ENCODE measurements at regions not wholly inside any gene's neighbourhood (a gene's known extent, or its start where the extent isn't known, plus 50 kb on each side); places are given as distances from the start of the nearest gene placed in this dataset.

DNA sequence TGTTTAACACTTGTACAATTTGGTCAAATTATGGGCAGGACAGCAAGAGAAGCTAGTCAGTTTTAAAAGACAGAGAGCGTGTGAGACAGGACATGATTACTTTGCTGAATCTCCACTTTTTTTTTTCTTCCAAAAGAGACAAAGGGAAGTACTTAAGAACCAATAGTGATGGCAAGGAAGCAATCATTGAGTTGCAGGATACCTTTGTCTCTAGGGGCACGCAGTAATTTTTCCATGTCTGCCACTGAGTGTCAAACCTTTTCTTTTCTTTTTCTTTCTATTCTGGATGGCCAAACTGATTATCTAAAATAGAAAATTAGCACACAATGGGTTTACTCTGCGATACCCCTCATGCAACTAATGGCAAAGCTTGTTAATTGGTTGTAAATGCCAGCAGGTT lies 533.0 kb downstream of the PLCL1 start:
- H3K27me3 Mint-ChIP-seq: peaks cover 32% of the 10 kb centered on the region in 2 donors
- peaks cover 3% of the 10 kb centered on the region for H3K36me3 Mint-ChIP-seq (ENCODE audit: insufficient read depth)
- H3K4me1 Mint-ChIP-seq (ENCODE audit: low read depth in 2 of 2): no peaks in the 10 kb centered on the region
- H3K9me3 Mint-ChIP-seq: no peaks in the 10 kb centered on the region
- ATAC-seq (replicated peaks): no peak
- no peak for DNase-seq
- no peak overlapping the region for H3K27ac Mint-ChIP-seq
- no peak overlapping the region for H3K4me3 Mint-ChIP-seq

DNA sequence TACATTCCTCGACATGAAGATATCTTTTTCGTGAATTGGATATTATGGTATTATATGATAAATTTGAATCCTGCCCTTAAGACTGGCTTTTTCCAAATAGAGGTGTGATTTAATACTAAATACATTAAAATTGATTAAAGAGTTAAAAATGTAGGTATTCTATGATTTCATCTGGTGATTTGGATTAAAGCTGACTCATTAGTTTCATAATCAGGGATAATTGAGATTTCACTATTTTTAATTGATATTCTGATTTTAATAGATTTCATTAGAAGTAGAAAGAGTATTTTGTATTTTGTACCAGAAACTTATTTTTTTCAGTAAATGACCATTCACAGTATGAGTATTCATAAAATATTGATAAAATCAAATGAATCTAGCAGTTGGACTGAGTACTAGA lies 524.1 kb downstream of the PLCL1 start:
- Mint-ChIP-seq H3K9me3 (no peaks in the 10 kb centered on the region), H3K27me3 (peaks cover 26 to 38% of the 10 kb centered on the region in 2 donors), H3K4me3 (no peak overlapping the region), H3K27ac (no peak overlapping the region), H3K36me3 (ENCODE audit: insufficient read depth) (peaks cover 3% of the 10 kb centered on the region), H3K4me1 (ENCODE audit: low read depth in 2 of 2) (peaks cover 3 to 7% of the 10 kb centered on the region in 2 donors)
- ATAC-seq (replicated peaks) (no peak), DNase-seq (no peak)

DNA sequence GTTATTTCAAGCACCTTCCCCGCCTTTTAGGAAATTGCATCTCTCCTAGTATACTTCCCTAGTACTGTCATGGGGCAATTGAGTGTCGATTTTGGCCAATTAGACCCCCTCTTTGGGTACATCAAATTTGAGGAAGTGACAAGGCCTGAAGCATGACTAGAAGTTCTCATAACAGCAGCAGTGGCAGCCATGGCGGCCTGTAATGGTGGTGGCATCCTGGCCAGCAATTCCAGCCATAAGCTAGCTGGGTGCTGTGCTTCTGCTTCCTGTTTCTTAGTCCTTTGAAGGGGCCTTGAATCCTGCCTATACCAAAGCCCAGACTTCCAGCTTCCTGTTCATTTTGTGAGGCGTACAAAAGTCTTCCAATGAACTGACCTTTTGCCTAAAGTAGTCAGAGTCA lies 523.1 kb downstream of the PLCL1 start:
- peaks cover 20 to 30% of the 10 kb centered on the region in 2 donors for H3K27me3 Mint-ChIP-seq
- no peaks in the 10 kb centered on the region for H3K9me3 Mint-ChIP-seq
- no peaks in the 10 kb centered on the region for H3K36me3 Mint-ChIP-seq (ENCODE audit: insufficient read depth)
- no peak overlapping the region for H3K4me3 Mint-ChIP-seq
- H3K4me1 Mint-ChIP-seq (ENCODE audit: low read depth in 2 of 2): peaks cover 3 to 7% of the 10 kb centered on the region in 2 donors
- no peak for DNase-seq
- no peak overlapping the region for H3K27ac Mint-ChIP-seq
- no peak for ATAC-seq (replicated peaks)

- ATAC-seq (replicated peaks): peak; percentile 95
- peaks cover 20 to 30% of the 10 kb centered on the region in 2 donors for H3K27me3 Mint-ChIP-seq
- H3K27ac Mint-ChIP-seq: no peak overlapping the region
- H3K36me3 Mint-ChIP-seq (ENCODE audit: insufficient read depth): no peaks in the 10 kb centered on the region
- H3K4me1 Mint-ChIP-seq (ENCODE audit: low read depth in 2 of 2): peaks cover 3 to 7% of the 10 kb centered on the region in 2 donors
- no peak for DNase-seq
- no peak overlapping the region for H3K4me3 Mint-ChIP-seq
- no peaks in the 10 kb centered on the region for H3K9me3 Mint-ChIP-seq
Measured at GRCh38 chr2:198326431-198326830, 522.0 kb downstream of the PLCL1 start.

DNA sequence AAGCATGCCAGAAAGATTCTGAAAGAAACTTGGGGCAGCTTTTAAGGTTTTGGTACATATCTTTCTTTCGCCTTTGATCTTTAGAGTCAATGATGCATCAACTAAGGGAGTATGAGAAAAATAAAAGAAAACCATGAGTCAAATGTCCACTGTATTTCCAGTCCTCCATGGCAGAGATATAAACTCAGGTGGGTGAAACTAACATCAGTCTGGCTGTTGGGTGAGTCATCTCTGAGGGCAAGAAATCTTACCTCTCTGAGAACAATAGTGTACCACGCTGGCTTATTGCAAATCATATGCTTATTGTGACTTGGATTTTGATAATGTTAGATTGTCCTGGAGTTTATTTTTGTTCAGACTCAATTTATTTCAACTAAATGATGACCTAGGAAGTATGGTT lies 521.0 kb downstream of the PLCL1 start:
- Mint-ChIP-seq H3K27me3 (peaks cover 28 to 30% of the 10 kb centered on the region in 2 donors), H3K36me3 (ENCODE audit: insufficient read depth) (no peaks in the 10 kb centered on the region), H3K27ac (no peak overlapping the region), H3K4me3 (no peak overlapping the region), H3K9me3 (no peaks in the 10 kb centered on the region), H3K4me1 (ENCODE audit: low read depth in 2 of 2) (peaks cover 3 to 7% of the 10 kb centered on the region in 2 donors)
- DNase-seq (no peak), ATAC-seq (replicated peaks) (no peak)

DNA sequence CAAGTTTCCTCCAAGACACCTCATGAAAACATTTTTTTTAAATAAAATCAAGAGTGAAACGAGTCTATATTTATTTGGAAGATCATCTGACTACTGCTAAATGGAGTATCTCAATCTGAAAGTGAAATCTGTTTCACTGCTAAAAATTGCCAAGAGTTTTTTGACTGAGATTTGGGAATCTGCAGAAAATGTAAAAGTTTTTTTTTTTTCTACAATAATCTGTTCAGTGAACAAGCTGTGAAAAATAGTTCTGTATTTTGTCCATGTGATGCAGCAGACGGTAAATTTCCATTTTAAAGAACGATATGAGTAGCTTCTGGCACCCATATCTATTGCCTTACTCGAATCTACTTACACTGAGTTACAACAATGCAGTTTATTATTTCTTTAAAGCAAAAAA lies 519.7 kb downstream of the PLCL1 start:
- Mint-ChIP-seq H3K27ac (no peak overlapping the region), H3K27me3 (peaks cover 29 to 32% of the 10 kb centered on the region in 2 donors), H3K4me1 (ENCODE audit: low read depth in 2 of 2) (peaks cover 3 to 7% of the 10 kb centered on the region in 2 donors), H3K4me3 (no peak overlapping the region), H3K9me3 (no peaks in the 10 kb centered on the region), H3K36me3 (ENCODE audit: insufficient read depth) (no peaks in the 10 kb centered on the region)
- ATAC-seq (replicated peaks) (no peak), DNase-seq (no peak)

DNA sequence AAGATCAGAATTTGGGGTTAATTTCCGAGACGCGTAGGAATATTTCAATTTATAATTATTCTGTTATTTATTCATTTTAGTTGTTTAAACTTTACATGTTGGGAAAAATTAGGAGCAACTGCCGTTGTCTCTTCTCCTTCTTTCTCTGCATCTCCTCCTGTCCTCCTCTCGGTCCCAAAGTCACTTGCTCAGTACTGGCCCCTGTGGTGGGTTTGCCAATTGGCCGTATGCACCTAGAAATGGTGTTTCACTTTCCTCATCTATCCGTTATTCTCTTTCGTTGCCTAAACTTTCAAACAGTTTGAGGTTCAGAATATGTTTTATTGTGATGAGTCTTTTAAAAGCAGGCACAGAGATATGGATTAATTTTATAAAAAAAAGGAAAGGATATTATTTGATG lies 517.9 kb downstream of the PLCL1 start:
- peaks cover 2 to 3% of the 10 kb centered on the region in 2 donors for H3K4me1 Mint-ChIP-seq (ENCODE audit: low read depth in 2 of 2)
- H3K27ac Mint-ChIP-seq: no peak overlapping the region
- ATAC-seq (replicated peaks) (no peak), DNase-seq (no peak)
- peaks cover 31 to 38% of the 10 kb centered on the region in 2 donors for H3K27me3 Mint-ChIP-seq
- H3K4me3 Mint-ChIP-seq: no peak overlapping the region
- H3K9me3 Mint-ChIP-seq: no peaks in the 10 kb centered on the region
- no peaks in the 10 kb centered on the region for H3K36me3 Mint-ChIP-seq (ENCODE audit: insufficient read depth)

DNA sequence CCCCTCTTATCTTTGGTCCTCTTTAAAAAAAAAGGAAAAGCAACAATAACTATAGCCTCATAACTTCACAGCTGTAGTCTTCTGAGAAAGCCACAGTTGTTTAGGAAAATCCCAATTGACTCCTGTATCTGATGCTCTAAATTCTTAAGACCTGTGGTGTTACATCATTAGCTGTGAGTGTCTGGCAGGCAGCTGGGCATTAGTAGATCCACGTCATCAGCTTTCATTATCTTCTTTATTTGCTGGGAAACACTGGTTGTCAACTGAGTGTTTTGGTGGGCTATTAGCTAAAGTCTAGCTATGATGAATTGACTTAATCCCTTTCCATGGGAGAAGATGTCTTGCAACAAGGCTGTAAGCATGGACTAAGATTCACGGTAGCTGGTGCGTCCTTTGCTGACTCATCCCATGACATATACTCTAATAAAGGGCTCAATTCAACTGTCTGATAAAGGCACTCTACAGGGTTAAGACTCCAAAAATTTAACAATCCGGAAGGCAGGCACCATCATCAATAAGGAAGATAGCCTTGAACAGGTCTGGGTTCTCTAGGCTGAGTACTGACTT lies 517.2 kb downstream of the PLCL1 start:
- H3K27ac Mint-ChIP-seq: no peak overlapping the region
- peaks cover 38 to 45% of the 10 kb centered on the region in 2 donors for H3K27me3 Mint-ChIP-seq
- no peak overlapping the region for H3K4me3 Mint-ChIP-seq
- peaks cover 2% of the 10 kb centered on the region in 2 donors for H3K4me1 Mint-ChIP-seq (ENCODE audit: low read depth in 2 of 2)
- ATAC-seq (replicated peaks): no peak
- DNase-seq: no peak
- no peaks in the 10 kb centered on the region for H3K9me3 Mint-ChIP-seq
- no peaks in the 10 kb centered on the region for H3K36me3 Mint-ChIP-seq (ENCODE audit: insufficient read depth)

DNA sequence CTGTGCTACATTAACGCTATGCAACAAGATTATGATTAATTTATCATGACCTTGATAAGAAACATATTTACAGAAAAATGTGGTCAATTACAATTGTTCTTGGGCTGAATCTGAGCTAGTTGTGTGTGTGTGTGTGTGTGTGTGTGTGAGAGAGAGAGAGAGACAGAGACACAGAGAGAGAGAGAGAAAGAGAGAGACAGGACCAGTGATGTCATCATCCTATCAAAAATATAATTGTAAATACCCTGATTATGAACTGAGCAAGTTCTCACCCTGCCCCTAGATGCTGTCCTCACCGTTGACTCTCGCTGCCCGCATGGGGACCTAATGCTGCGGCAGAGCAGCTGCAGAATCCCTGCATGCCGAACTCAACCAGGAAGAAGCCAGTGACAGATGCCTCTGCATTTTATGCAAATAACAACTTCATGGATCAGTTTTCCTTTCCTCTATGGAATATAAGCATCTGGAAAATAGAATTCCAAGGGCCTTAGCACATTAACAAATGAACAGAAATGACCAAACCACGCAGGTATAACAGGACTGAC lies 512.5 kb downstream of the PLCL1 start:
- Mint-ChIP-seq H3K4me1 (ENCODE audit: low read depth in 2 of 2) (no peaks in the 10 kb centered on the region), H3K27ac (no peak overlapping the region), H3K9me3 (no peaks in the 10 kb centered on the region), H3K4me3 (no peak overlapping the region), H3K36me3 (ENCODE audit: insufficient read depth) (peaks cover 4% of the 10 kb centered on the region), H3K27me3 (peaks cover 72 to 75% of the 10 kb centered on the region in 2 donors)
- no peak for DNase-seq
- no peak for ATAC-seq (replicated peaks)

GRCh38 chr2:198315791-198316630 lies 511.6 kb downstream of the PLCL1 start:
- Mint-ChIP-seq H3K4me1 (ENCODE audit: low read depth in 2 of 2) (no peaks in the 10 kb centered on the region), H3K36me3 (ENCODE audit: insufficient read depth) (peaks cover 4% of the 10 kb centered on the region), H3K27ac (no peak overlapping the region), H3K27me3 (peaks cover 69 to 74% of the 10 kb centered on the region in 2 donors), H3K9me3 (no peaks in the 10 kb centered on the region), H3K4me3 (no peak overlapping the region)
- DNase-seq: no peak
- ATAC-seq (replicated peaks): no peak

DNA sequence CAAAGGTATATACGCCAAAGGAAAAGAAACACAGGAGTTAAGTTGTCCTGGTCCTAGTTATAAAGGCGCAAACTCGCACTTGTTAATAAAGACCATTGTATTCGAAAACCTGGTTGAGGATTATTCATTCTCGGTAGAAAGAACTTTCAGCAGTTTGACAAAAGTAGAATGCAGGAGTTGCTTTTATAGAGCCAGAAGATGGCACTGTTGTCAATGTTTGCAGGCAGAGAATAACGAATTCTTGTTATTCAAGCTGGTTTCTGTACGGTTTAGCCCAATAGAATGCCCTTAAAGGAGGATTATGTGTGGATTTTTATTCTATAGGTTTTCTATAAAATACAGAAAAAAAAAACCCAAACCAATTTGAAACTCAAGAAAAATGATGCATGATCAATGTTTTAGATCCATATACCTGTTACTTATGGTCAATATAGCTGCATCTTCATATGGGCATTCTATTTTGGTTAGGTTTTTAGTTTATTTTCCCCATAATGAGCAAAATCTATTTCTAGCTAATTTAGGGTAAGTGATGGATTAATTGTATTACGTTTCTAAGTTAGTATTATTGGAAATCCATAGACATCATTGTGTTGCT lies 510.3 kb downstream of the PLCL1 start:
- H3K27me3 Mint-ChIP-seq: peaks cover 58 to 62% of the 10 kb centered on the region in 2 donors

DNA sequence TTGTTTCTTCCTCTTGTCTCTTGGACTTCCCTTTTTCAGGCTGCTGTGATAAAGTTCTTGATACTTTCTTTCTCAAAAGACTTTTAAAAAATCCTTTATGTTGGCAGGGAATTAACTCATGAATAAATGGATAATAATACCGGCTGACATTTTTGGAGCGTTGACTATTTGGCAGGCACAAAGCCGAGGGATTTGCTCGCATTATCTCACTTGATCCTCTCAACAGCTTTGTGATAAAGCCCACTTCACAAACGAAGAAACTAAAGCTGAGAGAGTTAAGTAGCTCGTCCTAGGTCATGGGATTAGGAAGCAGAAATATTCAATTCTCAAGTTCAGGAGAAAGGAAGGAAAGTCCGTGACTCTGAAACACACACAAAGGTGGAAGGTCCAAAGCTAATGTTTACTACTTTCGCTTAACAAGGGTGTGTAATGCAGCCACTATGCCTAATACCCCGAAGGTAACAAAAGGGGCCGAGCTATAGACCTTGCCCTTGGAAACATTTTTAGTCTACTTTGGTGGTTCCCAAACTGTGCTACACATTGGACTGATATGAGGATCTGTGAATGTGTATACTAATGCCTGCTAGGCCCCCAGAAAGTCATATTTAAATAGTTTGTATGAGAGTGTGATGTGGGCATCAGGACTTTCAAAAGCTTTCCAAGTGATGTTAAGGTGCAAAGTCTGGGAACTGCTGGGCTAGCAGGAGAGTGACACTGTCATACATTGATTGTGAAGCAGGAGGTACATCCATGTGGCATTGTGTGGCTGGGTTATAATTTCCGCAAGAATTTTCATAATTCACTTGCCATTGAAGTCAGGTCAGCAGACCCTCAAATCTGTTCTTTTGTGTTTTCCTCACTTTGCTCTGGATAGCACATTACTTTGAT lies 508.4 kb downstream of the PLCL1 start:
- DNase-seq (no peak), ATAC-seq (replicated peaks) (no peak)
- Mint-ChIP-seq H3K4me1 (ENCODE audit: low read depth in 2 of 2) (no peaks in the 10 kb centered on the region), H3K36me3 (ENCODE audit: insufficient read depth) (peaks cover 4% of the 10 kb centered on the region), H3K27me3 (peaks cover 49 to 61% of the 10 kb centered on the region in 2 donors), H3K9me3 (no peaks in the 10 kb centered on the region), H3K27ac (no peak overlapping the region), H3K4me3 (no peak overlapping the region)

More for the DNA sequence above, 510.3 kb downstream of the PLCL1 start:
- no peaks in the 10 kb centered on the region for H3K4me1 Mint-ChIP-seq (ENCODE audit: low read depth in 2 of 2)
- ATAC-seq (replicated peaks): no peak
- peak in 2 of 3 experiments; percentile 5 to 10 for DNase-seq
- no peaks in the 10 kb centered on the region for H3K9me3 Mint-ChIP-seq
- peaks cover 4% of the 10 kb centered on the region for H3K36me3 Mint-ChIP-seq (ENCODE audit: insufficient read depth)
- no peak overlapping the region for H3K4me3 Mint-ChIP-seq
- no peak overlapping the region for H3K27ac Mint-ChIP-seq

DNA sequence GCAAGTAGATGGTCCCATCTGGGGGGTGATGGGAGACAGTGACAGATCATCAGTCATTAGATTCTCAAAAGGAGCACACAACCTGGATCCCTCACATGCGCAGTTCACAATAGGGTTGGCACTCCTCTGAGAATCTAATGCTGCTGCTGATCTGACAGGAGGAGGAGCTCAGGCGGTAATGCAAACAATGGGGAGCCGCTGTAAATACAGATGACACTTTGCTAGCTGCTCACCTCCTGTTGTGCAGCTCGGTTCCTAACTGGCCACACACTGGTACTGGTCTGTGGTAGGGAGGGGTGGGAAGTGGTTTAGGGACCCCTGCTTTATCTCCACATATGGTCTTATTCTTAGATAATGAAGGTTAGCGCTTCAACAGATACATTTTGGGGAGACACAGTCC lies 506.6 kb downstream of the PLCL1 start:
- Mint-ChIP-seq H3K4me1 (ENCODE audit: low read depth in 2 of 2) (no peaks in the 10 kb centered on the region), H3K4me3 (no peak overlapping the region), H3K36me3 (ENCODE audit: insufficient read depth) (peaks cover 4% of the 10 kb centered on the region), H3K27ac (no peak overlapping the region), H3K9me3 (no peaks in the 10 kb centered on the region), H3K27me3 (peaks cover 46 to 60% of the 10 kb centered on the region in 2 donors)
- ATAC-seq (replicated peaks): no peak
- no peak for DNase-seq
